ENCODE measurements at regions not wholly inside any gene's neighbourhood (a gene's known extent, or its start where the extent isn't known, plus 50 kb on each side); places are given as distances from the start of the nearest gene placed in this dataset. TPM values are rescaled to one million over a fixed set of nuclear protein-coding genes. Genes with fewer than 3 reads are reported as not detected.

DNA sequence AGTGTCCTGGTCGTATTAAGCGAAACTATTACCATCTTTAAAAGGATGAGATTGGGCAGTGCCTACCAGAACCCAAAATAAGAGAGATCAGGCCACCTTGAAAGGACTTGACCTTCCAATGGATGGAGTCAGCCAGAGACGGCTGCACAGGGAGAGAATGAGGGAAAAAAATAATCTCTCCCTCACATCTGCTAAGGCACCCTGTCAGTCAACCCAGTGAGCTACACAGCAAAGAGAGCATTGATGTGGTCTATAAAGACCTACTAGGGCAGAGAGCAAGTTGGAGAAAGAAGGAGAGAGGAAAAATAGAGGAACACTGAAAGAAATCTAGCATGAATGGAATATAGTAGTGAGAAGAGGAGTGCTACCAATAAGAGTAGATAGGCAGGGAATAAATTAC lies 68.0 kb upstream of the FTMT start:
- Histone ChIP-seq H4K20me1 (ENCODE audit: insufficient read depth, low read length) (no peaks in the 10 kb centered on the region), H3K9me3 (ENCODE audit: low read depth, low read length) (no peaks in the 10 kb centered on the region), H3K4me2 (ENCODE audit: insufficient read depth, low read length) (no peak overlapping the region), H3K27me3 (ENCODE audit: insufficient read depth, low read length) (no peaks in the 10 kb centered on the region), H3K4me3 (ENCODE audit: insufficient read depth, low read length) (no peak overlapping the region), H3K36me3 (ENCODE audit: insufficient read depth, low read length) (no peaks in the 10 kb centered on the region), H2AFZ (ENCODE audit: low read length) (no peak overlapping the region), H3K27ac (ENCODE audit: low read depth, low read length) (no peak overlapping the region), H3K4me1 (ENCODE audit: insufficient read depth, low read length) (no peaks in the 10 kb centered on the region), H3K79me2 (ENCODE audit: insufficient read depth, low read length) (no peaks in the 10 kb centered on the region)
- no peak for DNase-seq (ENCODE audit: insufficient read length, low spot score, missing footprints)
- TF ChIP-seq, protein P1, sequence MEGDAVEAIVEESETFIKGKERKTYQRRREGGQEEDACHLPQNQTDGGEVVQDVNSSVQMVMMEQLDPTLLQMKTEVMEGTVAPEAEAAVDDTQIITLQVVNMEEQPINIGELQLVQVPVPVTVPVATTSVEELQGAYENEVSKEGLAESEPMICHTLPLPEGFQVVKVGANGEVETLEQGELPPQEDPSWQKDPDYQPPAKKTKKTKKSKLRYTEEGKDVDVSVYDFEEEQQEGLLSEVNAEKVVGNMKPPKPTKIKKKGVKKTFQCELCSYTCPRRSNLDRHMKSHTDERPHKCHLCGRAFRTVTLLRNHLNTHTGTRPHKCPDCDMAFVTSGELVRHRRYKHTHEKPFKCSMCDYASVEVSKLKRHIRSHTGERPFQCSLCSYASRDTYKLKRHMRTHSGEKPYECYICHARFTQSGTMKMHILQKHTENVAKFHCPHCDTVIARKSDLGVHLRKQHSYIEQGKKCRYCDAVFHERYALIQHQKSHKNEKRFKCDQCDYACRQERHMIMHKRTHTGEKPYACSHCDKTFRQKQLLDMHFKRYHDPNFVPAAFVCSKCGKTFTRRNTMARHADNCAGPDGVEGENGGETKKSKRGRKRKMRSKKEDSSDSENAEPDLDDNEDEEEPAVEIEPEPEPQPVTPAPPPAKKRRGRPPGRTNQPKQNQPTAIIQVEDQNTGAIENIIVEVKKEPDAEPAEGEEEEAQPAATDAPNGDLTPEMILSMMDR (IDR thresholded peaks at IDR 0.05; ENCODE audit: extremely low read depth, low read depth, low read length): no peak

DNA sequence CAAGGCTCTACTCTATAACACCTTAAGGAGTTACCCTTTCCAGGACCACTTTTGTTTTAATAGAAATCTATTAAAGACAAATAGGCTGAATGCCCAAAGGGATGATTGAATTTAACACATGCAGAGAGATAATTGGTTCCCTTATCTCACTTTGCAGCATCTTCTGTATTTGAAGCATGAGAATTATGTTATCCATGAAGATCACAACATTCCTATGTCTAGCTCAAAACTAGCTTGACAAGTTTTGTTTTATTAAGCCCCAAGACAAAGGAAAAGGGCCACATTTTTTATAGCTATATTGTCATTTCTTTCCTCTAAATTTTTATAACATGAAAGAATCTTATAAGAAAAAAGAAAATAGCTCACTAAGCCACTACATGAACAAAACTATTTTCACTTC lies 57.9 kb upstream of the FTMT start:
- H3K4me1 ChIP-seq (ENCODE audit: insufficient read depth, low read length): no peaks in the 10 kb centered on the region
- no peak for DNase-seq (ENCODE audit: insufficient read length, low spot score, missing footprints)
- no peaks in the 10 kb centered on the region for H3K9me3 ChIP-seq (ENCODE audit: low read depth, low read length)
- TF ChIP-seq, protein P1 (IDR thresholded peaks at IDR 0.05; ENCODE audit: extremely low read depth, low read depth, low read length): no peak
- H3K4me2 ChIP-seq (ENCODE audit: insufficient read depth, low read length): no peak overlapping the region
- H4K20me1 ChIP-seq (ENCODE audit: insufficient read depth, low read length): no peaks in the 10 kb centered on the region
- no peaks in the 10 kb centered on the region for H3K27me3 ChIP-seq (ENCODE audit: insufficient read depth, low read length)
- H3K36me3 ChIP-seq (ENCODE audit: insufficient read depth, low read length): no peaks in the 10 kb centered on the region
- H3K79me2 ChIP-seq (ENCODE audit: insufficient read depth, low read length): no peaks in the 10 kb centered on the region
- no peak overlapping the region for H3K4me3 ChIP-seq (ENCODE audit: insufficient read depth, low read length)
- H3K27ac ChIP-seq (ENCODE audit: low read depth, low read length): no peak overlapping the region
- H2AFZ ChIP-seq (ENCODE audit: low read length): no peak overlapping the region

DNA sequence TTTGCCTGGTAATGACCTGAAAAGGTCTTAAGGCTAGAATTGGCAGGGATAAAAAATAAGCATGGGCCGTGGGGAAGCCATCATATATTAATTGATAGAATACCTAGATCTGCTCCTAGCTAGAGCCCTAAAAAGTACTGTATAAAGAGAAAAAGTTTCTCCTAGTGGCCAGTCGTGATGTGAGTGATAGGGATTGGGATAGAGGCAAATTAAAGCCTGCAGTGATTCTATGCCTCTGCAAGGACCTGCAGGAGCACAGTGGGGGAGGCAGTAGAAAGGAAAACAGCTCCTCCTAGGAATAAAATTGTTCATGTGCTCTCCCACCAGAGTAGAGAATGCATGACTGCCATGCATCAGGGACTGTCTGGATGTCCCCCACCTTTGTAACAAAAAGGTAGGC lies 56.2 kb upstream of the FTMT start:
- Histone ChIP-seq H3K27me3 (ENCODE audit: insufficient read depth, low read length) (no peaks in the 10 kb centered on the region), H3K4me1 (ENCODE audit: insufficient read depth, low read length) (no peaks in the 10 kb centered on the region), H2AFZ (ENCODE audit: low read length) (no peak overlapping the region), H3K27ac (ENCODE audit: low read depth, low read length) (no peak overlapping the region), H3K4me3 (ENCODE audit: insufficient read depth, low read length) (no peak overlapping the region), H3K4me2 (ENCODE audit: insufficient read depth, low read length) (no peak overlapping the region), H3K36me3 (ENCODE audit: insufficient read depth, low read length) (no peaks in the 10 kb centered on the region), H4K20me1 (ENCODE audit: insufficient read depth, low read length) (no peaks in the 10 kb centered on the region), H3K79me2 (ENCODE audit: insufficient read depth, low read length) (no peaks in the 10 kb centered on the region), H3K9me3 (ENCODE audit: low read depth, low read length) (no peaks in the 10 kb centered on the region)
- no peak for DNase-seq (ENCODE audit: insufficient read length, low spot score, missing footprints)
- TF ChIP-seq, protein P1 (IDR thresholded peaks at IDR 0.05; ENCODE audit: extremely low read depth, low read depth, low read length): no peak

DNA sequence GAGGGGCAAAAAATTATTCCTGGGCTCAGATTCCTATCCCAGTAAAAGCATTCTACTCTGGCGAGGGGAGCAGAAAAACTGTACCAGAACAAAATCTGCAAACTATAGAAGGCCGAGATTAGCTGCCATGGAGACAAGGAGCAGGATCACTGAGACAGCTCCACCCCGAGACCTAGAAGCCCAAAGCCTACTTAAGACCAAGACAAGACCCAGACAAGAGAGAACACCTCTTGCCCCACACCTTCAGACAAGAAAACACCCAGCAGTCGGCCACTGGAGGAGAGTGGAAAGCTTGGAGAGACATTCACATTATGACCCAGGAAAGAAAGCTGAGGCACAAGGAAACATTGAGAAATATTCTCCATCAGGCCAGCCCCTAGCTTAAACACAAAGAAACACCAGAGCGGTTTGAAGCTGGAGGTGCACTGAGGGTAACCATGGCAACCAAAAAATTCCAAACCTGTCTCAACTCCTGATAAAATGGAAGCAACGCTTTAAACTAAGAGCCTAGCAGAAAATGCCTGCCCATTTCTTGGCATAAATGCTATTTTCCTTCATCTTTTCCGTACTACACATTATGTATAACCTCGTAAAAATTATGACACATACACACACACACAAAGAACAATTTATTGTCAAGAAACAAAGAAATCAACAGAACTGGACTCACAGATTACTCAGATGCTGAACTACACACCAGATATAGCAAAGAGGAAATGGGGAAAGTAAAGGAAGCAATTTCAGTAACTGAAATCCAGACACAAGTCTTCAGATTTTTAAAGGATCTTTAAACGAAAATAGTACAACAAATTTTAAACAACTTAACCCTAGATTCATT lies 53.8 kb upstream of the FTMT start:
- H3K27me3 ChIP-seq (ENCODE audit: insufficient read depth, low read length): no peaks in the 10 kb centered on the region
- H3K79me2 ChIP-seq (ENCODE audit: insufficient read depth, low read length): no peaks in the 10 kb centered on the region
- no peak overlapping the region for H3K4me3 ChIP-seq (ENCODE audit: insufficient read depth, low read length)
- no peak overlapping the region for H3K27ac ChIP-seq (ENCODE audit: low read depth, low read length)
- DNase-seq (ENCODE audit: insufficient read length, low spot score, missing footprints): no peak
- no peak overlapping the region for H3K4me2 ChIP-seq (ENCODE audit: insufficient read depth, low read length)
- H3K9me3 ChIP-seq (ENCODE audit: low read depth, low read length): no peaks in the 10 kb centered on the region
- H2AFZ ChIP-seq (ENCODE audit: low read length): no peak overlapping the region
- no peaks in the 10 kb centered on the region for H3K4me1 ChIP-seq (ENCODE audit: insufficient read depth, low read length)
- no peaks in the 10 kb centered on the region for H4K20me1 ChIP-seq (ENCODE audit: insufficient read depth, low read length)
- no peaks in the 10 kb centered on the region for H3K36me3 ChIP-seq (ENCODE audit: insufficient read depth, low read length)
- TF ChIP-seq, protein P1 (IDR thresholded peaks at IDR 0.05; ENCODE audit: extremely low read depth, low read depth, low read length): no peak

Small RNAs in the stretch of these regions (small RNA-seq; reads per million reads assigned to genes)
- not detected for gene AC010350.1

Measured in osteoblast (primary cell).